HG03520 (cell line): ENCODE measurements at regions not wholly inside any gene's neighbourhood (a gene's known extent, or its start where the extent isn't known, plus 50 kb on each side); places are given as distances from the start of the nearest gene placed in this dataset.
A peak's percentile ranks its signal among the peaks of the same experiment; 100 is the strongest.
"Not testable (repeated sequence)": the region's sequence is repeated elsewhere in the genome, so short reads cannot be mapped to it uniquely, and the experiment has no call there.

ENCODE experiments used
- ATAC-seq: cut with Tn5 transposase; IDR thresholded peaks from one replicate; pipeline ENCODE4 v1.9.1; 2021; ENCODE audit warnings: mild to moderate bottlenecking, moderate library complexity; ENCODE audit not compliant: unreplicated experiment

- ATAC-seq = no peak
Measured at GRCh38 chr1:184889166-184889565, 85.1 kb downstream of the NIBAN1 start.

DNA sequence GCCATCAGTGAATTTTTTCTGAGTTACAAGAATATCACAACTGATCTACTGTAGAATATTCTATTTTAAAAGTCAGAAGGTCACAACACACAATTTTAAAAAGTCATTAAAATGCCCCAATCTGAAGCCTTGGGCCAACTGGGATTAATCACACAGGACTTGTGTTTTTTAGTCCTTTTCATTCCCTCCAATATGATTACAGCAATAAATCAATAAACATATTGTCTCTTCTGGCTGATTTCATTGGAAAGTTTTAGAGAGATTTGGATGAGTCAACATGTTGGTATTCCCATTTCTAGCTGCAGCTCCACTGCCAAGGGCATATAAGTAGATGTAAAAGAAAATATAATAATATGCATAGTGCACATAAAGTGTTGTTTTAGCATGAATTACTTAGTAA lies 85.8 kb downstream of the NIBAN1 start:
- ATAC-seq = no peak

GRCh38 chr1:184882957-184883815 lies 91.1 kb downstream of the NIBAN1 start:
- ATAC-seq = no peak

DNA sequence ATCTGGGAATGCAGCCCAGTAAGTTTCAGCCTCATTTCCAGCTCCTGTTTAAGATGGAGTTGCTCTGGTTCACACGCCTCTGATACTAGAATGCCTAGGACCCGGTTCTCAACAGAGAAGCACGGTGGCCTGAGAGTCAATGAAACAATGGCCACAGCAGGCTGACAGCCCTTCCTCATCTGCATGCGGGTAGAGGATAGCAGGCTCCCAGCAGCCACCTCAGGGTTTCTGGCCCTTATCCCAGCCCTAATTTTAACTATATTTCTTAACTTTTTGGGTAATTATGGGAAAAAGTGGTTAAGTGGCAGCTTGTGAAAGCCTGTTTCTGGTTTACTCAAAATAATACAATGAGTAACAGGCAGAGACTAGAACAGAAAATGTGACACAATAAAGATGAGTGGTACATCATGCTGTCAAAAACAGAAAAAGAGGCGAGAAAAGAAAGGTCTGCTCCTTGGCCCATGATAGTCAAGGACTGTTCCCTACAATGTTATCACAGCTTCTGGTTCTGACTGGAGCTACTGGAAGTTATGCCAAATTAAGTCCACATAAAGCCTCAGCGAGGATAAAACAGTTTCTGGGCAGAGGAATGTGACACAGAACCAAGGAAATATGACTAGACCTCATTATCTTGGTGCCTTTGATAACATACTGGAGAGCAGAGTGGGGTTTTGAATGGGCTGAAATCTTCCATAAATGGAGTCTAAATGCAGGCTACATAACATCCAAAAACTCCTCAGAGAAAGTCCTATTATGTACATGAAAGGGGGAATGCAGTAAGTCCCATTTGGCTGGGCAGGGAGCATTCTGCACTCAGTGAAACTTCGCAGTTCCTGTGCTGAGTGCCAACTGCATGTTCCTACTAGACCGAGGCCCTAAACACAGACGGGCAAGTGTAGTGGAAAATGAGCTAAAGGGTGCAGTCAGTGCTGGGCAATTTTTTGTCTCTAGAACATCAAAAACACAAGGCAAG lies 92.1 kb downstream of the NIBAN1 start:
- no peak for ATAC-seq

DNA sequence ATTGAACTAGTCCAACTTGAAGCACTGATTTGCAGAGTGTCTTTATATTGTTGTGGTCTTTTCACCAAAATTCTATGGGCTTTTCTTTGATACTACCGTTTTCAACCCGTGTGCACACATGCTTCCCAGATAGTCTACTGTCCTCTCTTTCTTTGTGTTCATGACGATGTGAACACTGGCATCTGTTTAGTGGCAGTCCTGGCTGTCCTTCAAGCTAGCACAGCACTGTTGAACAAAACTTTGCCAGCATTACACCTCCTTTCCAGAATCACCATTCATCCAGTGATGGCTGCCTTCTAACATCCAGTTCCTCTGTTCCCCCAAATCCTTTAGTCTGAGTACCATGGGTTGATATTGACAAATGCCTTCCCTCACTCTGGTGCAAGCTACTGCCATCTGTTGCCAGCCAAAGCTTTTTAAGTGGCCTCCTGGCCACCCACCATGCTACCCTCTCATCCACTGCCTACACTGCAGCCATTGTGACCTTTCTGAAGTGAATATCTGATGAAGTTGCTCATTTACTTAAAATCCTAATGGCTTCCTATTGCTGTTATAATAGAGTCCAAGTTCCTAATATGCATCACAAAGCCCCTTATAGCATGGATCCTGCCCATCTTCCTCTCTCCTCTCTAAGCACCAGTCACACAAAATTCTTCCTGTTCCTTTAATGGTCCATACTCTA lies 94.3 kb downstream of the NIBAN1 start:
- no peak for ATAC-seq

GRCh38 chr1:184878602-184879001 lies 95.7 kb downstream of the NIBAN1 start:
- no peak for ATAC-seq

GRCh38 chr1:184878002-184878401 lies 96.3 kb downstream of the NIBAN1 start:
- ATAC-seq = no peak

DNA sequence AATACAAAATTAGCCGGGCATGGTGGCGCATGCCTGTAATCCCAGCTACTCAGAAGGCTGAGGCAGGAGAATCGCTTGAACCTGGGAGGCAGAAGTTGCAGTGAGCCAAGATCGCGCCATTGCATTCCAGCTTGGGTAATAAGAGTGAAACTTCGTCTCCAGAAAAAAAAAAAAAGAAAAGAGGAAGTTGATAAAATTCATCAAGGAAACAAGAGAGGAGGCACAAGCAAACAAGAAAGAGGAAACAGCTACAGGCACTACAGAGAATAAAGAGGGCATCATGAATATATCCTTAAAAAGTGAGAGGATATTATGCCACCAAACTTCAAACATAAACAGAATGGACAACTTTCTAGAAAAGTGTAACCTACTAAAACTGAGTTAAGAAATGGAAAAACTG lies 98.3 kb downstream of the NIBAN1 start:
- not testable (repeated sequence) for ATAC-seq

DNA sequence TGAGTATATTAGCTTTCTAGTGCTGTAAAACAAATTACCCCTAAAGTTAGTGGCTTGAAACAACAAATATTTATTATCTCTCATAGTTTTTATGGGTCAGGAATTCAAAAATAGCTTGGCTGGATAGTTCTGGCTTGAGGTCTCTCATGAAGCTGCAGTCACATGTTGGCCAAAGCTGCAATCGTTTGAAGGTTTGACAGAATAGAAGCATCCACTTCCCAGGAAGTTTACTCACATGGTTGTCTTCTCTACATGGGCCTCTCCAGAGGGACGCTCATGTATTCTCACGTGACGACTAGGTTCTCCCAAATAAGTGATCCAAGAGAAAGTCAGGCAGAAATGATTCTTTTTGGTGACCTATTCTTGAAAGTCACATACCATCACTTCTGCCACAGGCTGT lies 99.1 kb downstream of the NIBAN1 start:
- ATAC-seq = no peak

DNA sequence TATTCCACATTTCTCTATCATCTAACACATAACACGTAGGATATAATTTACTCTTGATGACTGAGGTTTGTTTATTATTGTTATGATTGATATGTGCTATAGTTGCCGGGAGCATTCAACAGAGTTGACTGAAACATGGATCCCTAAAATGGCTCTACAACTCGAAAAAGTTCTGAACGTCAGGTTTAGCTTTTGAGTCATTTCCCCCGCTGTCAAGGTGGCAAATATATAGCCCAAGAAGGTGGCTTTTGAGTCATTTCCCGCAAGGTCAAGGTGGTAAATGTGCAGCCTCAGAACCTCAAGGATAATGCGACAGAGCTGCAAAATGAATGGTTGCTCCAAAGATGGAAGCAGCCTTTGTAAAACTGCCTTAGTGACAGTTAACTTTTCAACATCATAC lies 104.0 kb downstream of the NIBAN1 start:
- ATAC-seq = no peak

GRCh38 chr1:184867866-184868689 lies 106.2 kb downstream of the NIBAN1 start:
- ATAC-seq = no peak

DNA sequence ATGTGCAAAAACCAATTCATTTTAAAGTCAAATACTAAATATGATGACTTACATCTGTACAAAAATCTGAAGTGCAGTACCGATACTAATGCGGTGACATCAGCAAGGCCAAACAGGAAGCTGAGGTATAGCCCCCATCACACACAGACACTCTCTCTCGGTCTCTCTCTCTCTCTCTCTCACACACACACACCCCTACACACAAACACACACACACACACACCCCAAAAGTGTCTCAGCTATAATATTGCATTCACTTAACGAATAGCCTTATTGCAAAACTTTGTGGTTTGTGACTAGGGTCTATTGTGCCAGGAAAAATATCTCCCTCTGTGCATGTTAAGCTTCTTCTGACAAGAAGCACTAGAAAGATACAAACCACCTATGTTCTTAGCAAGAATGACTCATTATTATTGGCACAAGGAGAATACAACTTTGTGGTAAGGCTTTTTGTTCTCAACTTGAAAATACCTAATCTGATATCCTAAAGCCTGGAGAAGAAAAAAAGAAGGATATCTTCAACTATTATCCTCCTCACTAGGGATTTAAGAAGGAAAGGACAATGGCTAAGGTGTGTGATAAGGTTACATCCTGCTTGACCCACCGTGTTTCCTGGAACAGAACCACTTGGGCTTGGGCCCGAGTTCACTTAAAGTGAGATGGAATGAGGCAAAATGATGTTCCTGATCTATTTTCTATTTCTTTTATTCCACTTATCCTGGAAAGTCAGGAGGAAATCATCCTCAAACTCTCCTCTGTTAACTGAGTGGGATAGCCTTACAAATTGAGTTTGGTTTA lies 107.1 kb downstream of the NIBAN1 start:
- peak; percentile 92 for ATAC-seq

DNA sequence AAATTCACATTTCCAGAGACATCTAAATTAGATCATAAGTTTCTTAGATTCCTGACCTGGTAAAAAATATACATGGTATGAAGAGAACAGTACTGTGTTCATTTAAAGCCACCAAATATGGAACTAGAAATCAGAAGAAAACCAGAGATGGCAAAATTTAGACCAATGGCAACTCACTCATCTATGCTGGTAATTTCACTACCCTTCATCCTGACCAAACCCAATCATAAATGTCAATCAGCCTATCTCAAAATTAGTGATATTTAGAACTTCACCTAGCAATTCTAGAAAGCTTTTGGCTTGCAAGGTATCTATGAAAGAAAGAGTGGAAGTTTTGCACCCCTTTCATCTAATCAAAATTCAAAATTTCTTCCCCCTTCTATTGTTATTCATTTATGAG lies 107.7 kb downstream of the NIBAN1 start:
- peak; percentile 16 for ATAC-seq

DNA sequence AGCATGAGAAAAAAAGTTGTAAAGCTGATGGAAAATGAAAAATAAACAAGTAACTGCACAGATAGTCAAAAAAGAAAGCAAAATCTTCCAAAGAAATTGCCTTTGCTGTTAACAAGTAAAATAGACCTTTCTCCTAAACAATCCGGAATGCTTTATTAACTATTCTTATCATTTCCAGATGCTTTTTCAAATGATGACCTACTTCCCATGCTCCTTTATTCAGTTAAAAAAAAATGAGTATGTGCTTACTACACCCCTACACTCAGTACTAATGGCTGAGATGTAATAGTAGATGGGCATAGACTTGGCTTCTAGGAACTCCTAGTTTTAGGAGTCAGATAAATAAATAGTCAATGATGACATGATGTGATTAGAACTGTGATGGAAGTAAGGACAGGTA lies 108.5 kb downstream of the NIBAN1 start:
- no peak for ATAC-seq

- no peak for ATAC-seq
Measured at GRCh38 chr1:184861755-184862336, 107.2 kb upstream of the EDEM3 start.

DNA sequence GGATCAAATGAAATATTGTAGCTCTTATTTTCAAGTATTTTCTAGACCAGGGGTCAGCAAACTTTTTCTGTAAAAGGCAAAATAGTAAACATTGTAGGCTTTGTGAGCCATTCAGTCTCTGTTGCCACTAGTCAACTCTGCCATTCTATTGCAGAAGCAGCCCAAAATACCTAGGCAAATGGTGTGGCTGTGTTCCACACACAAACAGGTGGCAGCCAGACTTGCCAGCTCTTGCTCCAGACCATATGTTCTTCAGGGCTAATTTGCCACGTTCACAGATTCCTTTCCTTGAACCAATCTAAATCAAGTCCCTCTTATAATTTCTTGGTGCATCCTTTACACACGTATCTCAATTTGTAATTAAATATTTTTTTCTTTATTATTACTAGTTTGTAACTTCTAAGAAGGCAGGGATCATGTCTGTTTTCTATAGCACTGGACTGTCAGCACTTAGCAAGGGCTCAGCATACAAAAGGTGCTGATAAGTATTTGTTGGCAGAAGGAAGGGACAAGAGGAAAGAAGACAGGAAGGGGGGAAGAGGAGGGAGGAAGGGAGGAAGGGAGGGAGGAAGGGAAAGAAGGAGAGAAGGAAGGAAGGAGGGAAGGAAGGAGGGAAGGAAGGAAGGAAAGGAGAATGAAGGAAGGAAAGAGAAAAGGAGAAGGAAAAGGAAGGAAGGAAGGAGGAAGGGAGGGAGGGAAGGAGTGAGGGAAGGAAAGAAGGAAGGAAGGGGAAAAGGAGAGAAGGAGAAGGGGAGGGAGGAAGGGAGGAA lies 106.5 kb upstream of the EDEM3 start:
- peak; percentile 55 for ATAC-seq

- no peak for ATAC-seq
Measured at GRCh38 chr1:184860535-184860934, 105.9 kb upstream of the EDEM3 start.

DNA sequence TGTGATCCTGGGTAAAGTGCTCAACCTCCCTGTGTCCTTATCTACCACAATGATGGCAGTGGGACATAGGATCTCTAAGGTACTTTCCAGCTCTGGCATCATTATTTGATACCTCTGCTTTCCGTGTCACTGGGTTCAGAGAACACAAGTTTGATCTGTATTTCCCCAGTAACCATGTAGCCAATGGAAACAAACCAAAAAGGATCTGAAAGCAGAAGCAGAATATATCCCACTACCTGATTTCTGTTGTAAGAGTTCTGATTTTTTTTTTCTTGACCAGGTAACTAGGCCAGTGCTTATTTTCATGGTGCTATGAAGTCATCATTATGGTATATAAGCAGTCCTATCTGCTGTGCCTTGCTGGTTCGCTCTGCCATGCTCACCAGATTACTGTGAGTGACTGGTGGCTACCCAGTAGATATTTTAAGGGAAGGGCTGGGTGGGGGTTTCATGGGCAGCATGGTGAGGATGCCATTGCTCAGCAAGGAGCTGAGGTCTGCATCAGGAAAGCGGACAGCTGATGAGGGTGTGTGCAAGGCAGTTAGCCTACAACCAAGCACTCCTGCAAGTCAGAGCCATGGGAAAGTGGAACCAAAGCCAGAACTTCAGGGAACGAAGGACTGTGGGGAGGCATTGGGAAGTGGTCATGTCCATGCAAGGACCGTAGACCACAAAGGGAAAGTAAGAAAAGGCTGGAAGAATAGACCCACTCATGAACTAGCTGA lies 104.9 kb upstream of the EDEM3 start:
- ATAC-seq = peak; percentile 68
